KMS-11 (cell line): ENCODE measurements at regions not wholly inside any gene's neighbourhood (a gene's known extent, or its start where the extent isn't known, plus 50 kb on each side); places are given as distances from the start of the nearest gene placed in this dataset.

ENCODE experiments used
- H2AFZ ChIP-seq: fragments of 200-600 bp; sonication (generic); 2 replicates; pipeline ENCODE4 v1.6.1; 2016; ENCODE audit warnings: antibody characterized with exemption, mixed run types, low read depth
- H3K27ac ChIP-seq: fragments of 200-600 bp; sonication (generic); 2 replicates; pipeline ENCODE4 v1.6.1; 2016; ENCODE audit warnings: mild to moderate bottlenecking, mixed run types
- H3K27me3 ChIP-seq: fragments of 200-600 bp; sonication (generic); 2 replicates; pipeline ENCODE4 v1.6.1; 2017; ENCODE audit warnings: mild to moderate bottlenecking, low read depth, mixed run types, moderate library complexity; ENCODE audit not compliant: insufficient read depth
- H3K36me3 ChIP-seq: fragments of 200-600 bp; sonication (generic); 2 replicates; pipeline ENCODE4 v1.6.1; 2017; ENCODE audit warnings: mild to moderate bottlenecking, mixed run types; ENCODE audit not compliant: insufficient read depth
- H3K4me1 ChIP-seq: fragments of 200-600 bp; sonication (generic); 2 replicates; pipeline ENCODE4 v1.6.1; 2016; ENCODE audit warnings: mild to moderate bottlenecking, low read depth, mixed run types; ENCODE audit not compliant: poor library complexity, severe bottlenecking
- H3K4me2 ChIP-seq: fragments of 200-600 bp; sonication (generic); 2 replicates; pipeline ENCODE4 v1.7.0; 2016; ENCODE audit warnings: mild to moderate bottlenecking, mixed run types
- H3K4me3 ChIP-seq: fragments of 200-600 bp; sonication (generic); IDR thresholded peaks from 2 replicates; pipeline ENCODE4 v1.6.1; 2017; ENCODE audit warnings: low read depth, low read length, mixed read lengths; ENCODE audit not compliant: insufficient read depth
- H3K79me2 ChIP-seq: fragments of 200-600 bp; sonication (generic); 2 replicates; pipeline ENCODE4 v1.6.1; 2016; ENCODE audit warnings: low read depth, mixed run types; ENCODE audit not compliant: insufficient read depth
- H3K9ac ChIP-seq: fragments of 200-600 bp; sonication (generic); 2 replicates; pipeline ENCODE4 v1.6.1; 2016; ENCODE audit warnings: mild to moderate bottlenecking, mixed run types
- H4K20me1 ChIP-seq: fragments of 200-600 bp; sonication (generic); 2 replicates; pipeline ENCODE4 v1.6.1; 2016; ENCODE audit warnings: mild to moderate bottlenecking, mixed run types; ENCODE audit not compliant: insufficient read depth
- CTCF ChIP-seq: fragments of 200-600 bp; sonication (generic); conservative IDR thresholded peaks from 2 replicates; pipeline ENCODE4 v1.6.1; 2017; ENCODE audit warnings: low read depth, mild to moderate bottlenecking, antibody characterized with exemption, low read length, moderate library complexity, mixed read lengths

GRCh38 chr17:14793237-14793636 lies 471.9 kb downstream of the PMP22 start:
- Histone ChIP-seq H3K4me2 (no peak overlapping the region), H3K9ac (no peak overlapping the region), H3K27me3 (no peaks in the 10 kb centered on the region), H4K20me1 (no peaks in the 10 kb centered on the region), H3K27ac (no peak overlapping the region), H3K36me3 (no peaks in the 10 kb centered on the region), H3K4me3 (no peak overlapping the region), H3K4me1 (no peaks in the 10 kb centered on the region), H3K79me2 (no peaks in the 10 kb centered on the region), H2AFZ (no peak overlapping the region)
- TF ChIP-seq CTCF: no peak

- no peak for TF ChIP-seq CTCF
- Histone ChIP-seq H3K27ac (no peak overlapping the region), H3K36me3 (no peaks in the 10 kb centered on the region), H3K79me2 (no peaks in the 10 kb centered on the region), H3K4me2 (no peak overlapping the region), H2AFZ (no peak overlapping the region), H3K9ac (no peak overlapping the region), H3K4me3 (no peak overlapping the region), H3K27me3 (no peaks in the 10 kb centered on the region), H3K4me1 (no peaks in the 10 kb centered on the region), H4K20me1 (no peaks in the 10 kb centered on the region)
Observed at GRCh38 chr17:14792746-14793145, 472.4 kb downstream of the PMP22 start.

- no peak overlapping the region for H2AFZ ChIP-seq
- no peak overlapping the region for H3K9ac ChIP-seq
- no peak for TF ChIP-seq CTCF
- H3K27ac ChIP-seq: no peak overlapping the region
- H3K4me2 ChIP-seq: no peak overlapping the region
- H3K4me1 ChIP-seq: no peaks in the 10 kb centered on the region
- H3K4me3 ChIP-seq: no peak overlapping the region
- H4K20me1 ChIP-seq: no peaks in the 10 kb centered on the region
- no peaks in the 10 kb centered on the region for H3K27me3 ChIP-seq
- no peaks in the 10 kb centered on the region for H3K79me2 ChIP-seq
- H3K36me3 ChIP-seq: no peaks in the 10 kb centered on the region
Observed at GRCh38 chr17:14791221-14791620, 473.9 kb downstream of the PMP22 start.

GRCh38 chr17:14790521-14790920 lies 474.6 kb downstream of the PMP22 start:
- H3K9ac ChIP-seq: no peak overlapping the region
- TF ChIP-seq CTCF: no peak
- no peak overlapping the region for H3K27ac ChIP-seq
- no peaks in the 10 kb centered on the region for H3K79me2 ChIP-seq
- no peak overlapping the region for H2AFZ ChIP-seq
- no peak overlapping the region for H3K4me2 ChIP-seq
- no peak overlapping the region for H3K4me3 ChIP-seq
- H3K27me3 ChIP-seq: no peaks in the 10 kb centered on the region
- no peaks in the 10 kb centered on the region for H3K4me1 ChIP-seq
- H4K20me1 ChIP-seq: no peaks in the 10 kb centered on the region
- no peaks in the 10 kb centered on the region for H3K36me3 ChIP-seq
